HCT116 (cell line): ENCODE measurements at regions not wholly inside any gene's neighbourhood (a gene's known extent, or its start where the extent isn't known, plus 50 kb on each side); places are given as distances from the start of the nearest gene placed in this dataset.

ENCODE experiments used
- ATAC-seq: fragments of 200-7000 bp; cut with Tn5 transposase; 2 replicates; pipeline ENCODE4 v1.9.1; 2020; ENCODE audit warnings: mild to moderate bottlenecking, moderate library complexity
- BruUV-seq: library from RNA; stranded (reverse); fragments of 400-500 nt; replicated peaks from 2 replicates; lab custom pipeline; 2021; lab: Mats Ljungman, UMichigan
- CTCF ChIA-PET: fragments of 300-600 bp; sonication (Branson Sonifier 250); formaldehyde crosslinking; loops from one replicate; lab custom pipeline; 2021; ENCODE audit warnings: antibody characterized with exemption; lab: Charles Lee
- POLR2A ChIA-PET: fragments of 300-600, 350-600 bp; sonication (Branson Sonifier 250); formaldehyde crosslinking; loops from one replicate; lab custom pipeline; 2021; ENCODE audit warnings: antibody characterized with exemption; lab: Charles Lee
- RAD21 ChIA-PET, 2 experiments: fragments of 300-600 bp; sonication (Branson Sonifier 250); formaldehyde crosslinking; loops; one replicate each; lab custom pipeline; 2023; ENCODE audit warnings: low total read pairs in 2 of 2; ENCODE audit not compliant: uncharacterized antibody in 2 of 2, unreplicated experiment in 2 of 2, low non-redundant PET in 1 of 2; lab: Charles Lee
- DNase-seq: peaks from one replicate; pipeline ENCODE4 v3.0.0-alpha.2; 2010; ENCODE audit warnings: low read depth, low spot score
- H2AFZ ChIP-seq: fragments of 200-600 bp; shearing (Covaris generic), sonication (generic); 2 replicates; pipeline ENCODE4 v1.6.1; 2017; ENCODE audit warnings: low read depth, mixed run types, mixed read lengths, antibody characterized with exemption, low read length; ENCODE audit not compliant: poor library complexity, severe bottlenecking
- H3K27ac ChIP-seq: 2 replicates; pipeline ENCODE4 v1.5.1; 2012; ENCODE audit warnings: low read depth, low read length
- H3K27me3 ChIP-seq: fragments of 200-600 bp; sonication (generic); 2 replicates; pipeline ENCODE4 v1.6.1; 2016; ENCODE audit warnings: mixed run types, low read length, mixed read lengths; ENCODE audit not compliant: insufficient read depth
- H3K36me3 ChIP-seq, 2 experiments: fragments of 200-500 bp in 1 of 2; fragments of 200-600 bp in 1 of 2; sonication (Bioruptor generic) in 1 of 2; sonication (generic) in 1 of 2; 2 replicates each; pipeline versions ENCODE4 v1.5.1 to v1.6.1; 2014 to 2016; ENCODE audit warnings: low read length in 2 of 2, inconsistent platforms in 1 of 2, mixed read lengths in 1 of 2, mixed run types in 1 of 2; ENCODE audit not compliant: insufficient read depth in 2 of 2, control insufficient read depth in 1 of 2
- H3K4me1 ChIP-seq, 2 experiments: fragments of 200-600 bp in 1 of 2; sonication (generic) in 1 of 2; 2 replicates each; pipeline versions ENCODE4 v1.5.1 to v1.6.1; 2012 to 2017; ENCODE audit warnings: low read length in 2 of 2, inconsistent platforms in 1 of 2, mild to moderate bottlenecking in 1 of 2, mixed read lengths in 1 of 2, mixed run types in 1 of 2, moderate library complexity in 1 of 2; ENCODE audit not compliant: insufficient read depth in 2 of 2, control insufficient read depth in 1 of 2
- H3K4me2 ChIP-seq: fragments of 200-600 bp; sonication (generic); 2 replicates; pipeline ENCODE4 v1.6.1; 2017; ENCODE audit warnings: mixed run types, low read length, mixed read lengths
- H3K4me3 ChIP-seq, 2 experiments: fragments of 200-600 bp in 1 of 2; sonication (generic) in 1 of 2; replicated peaks in 1 of 2; 2 replicates each; pipeline ENCODE4 v1.5.1; 2011 to 2016; ENCODE audit warnings: low read length in 2 of 2, control low read depth in 1 of 2, low read depth in 1 of 2, mild to moderate bottlenecking in 1 of 2, mixed read lengths in 1 of 2, mixed run types in 1 of 2
- H3K79me2 ChIP-seq: fragments of 200-600 bp; sonication (generic); 2 replicates; pipeline ENCODE4 v1.6.1; 2017; ENCODE audit warnings: mild to moderate bottlenecking, mixed run types, low read length, moderate library complexity, mixed read lengths; ENCODE audit not compliant: insufficient read depth
- H3K9ac ChIP-seq: fragments of 200-600 bp; sonication (generic); 2 replicates; pipeline ENCODE4 v1.6.1; 2016; ENCODE audit warnings: low read length, mixed read lengths
- H3K9me2 ChIP-seq: fragments of 200-600 bp; sonication (generic), shearing (Covaris generic); 2 replicates; pipeline ENCODE4 v1.6.1; 2017; ENCODE audit warnings: mixed run types, mild to moderate bottlenecking, moderate library complexity; ENCODE audit not compliant: insufficient read depth
- H3K9me3 ChIP-seq, 2 experiments: fragments of 200-500 bp in 1 of 2; fragments of 200-600 bp in 1 of 2; sonication (Bioruptor generic) in 1 of 2; sonication (generic) in 1 of 2; 2 replicates each; pipeline ENCODE4 v1.6.1; 2014 to 2017; ENCODE audit warnings: low read length in 2 of 2, mixed read lengths in 2 of 2, inconsistent platforms in 1 of 2, low read depth in 1 of 2, mild to moderate bottlenecking in 1 of 2, mixed run types in 1 of 2, moderate library complexity in 1 of 2; ENCODE audit not compliant: control insufficient read depth in 1 of 2, insufficient read depth in 1 of 2
- H4K20me1 ChIP-seq: fragments of 200-600 bp; sonication (generic), shearing (Covaris generic); 2 replicates; pipeline ENCODE4 v1.6.1; 2017; ENCODE audit warnings: mixed run types, mild to moderate bottlenecking, moderate library complexity; ENCODE audit not compliant: insufficient read depth
- ATF3 ChIP-seq: IDR thresholded peaks from 2 replicates; pipeline ENCODE4 v1.6.1; 2012
- CEBPB ChIP-seq: IDR thresholded peaks from 2 replicates; pipeline ENCODE4 v1.6.1; 2012; ENCODE audit warnings: low read depth
- CTCF ChIP-seq, 3 experiments: fragments of 200-600 bp in 1 of 3; sonication (generic) in 1 of 3; IDR thresholded peaks in 2 of 3; conservative IDR thresholded peaks in 1 of 3; 2 replicates each; pipeline ENCODE4 v1.5.1; 2012 to 2017; ENCODE audit warnings: low read depth in 2 of 3, low read length in 2 of 3, antibody characterized with exemption in 1 of 3, borderline replicate concordance in 1 of 3, control low read depth in 1 of 3, mild to moderate bottlenecking in 1 of 3, mixed read lengths in 1 of 3, mixed run types in 1 of 3, moderate library complexity in 1 of 3; ENCODE audit not compliant: insufficient read depth in 1 of 3
- EGR1 ChIP-seq: IDR thresholded peaks from 2 replicates; pipeline ENCODE4 v1.6.1; 2012; ENCODE audit warnings: low read depth
- EZH2phosphoT487 ChIP-seq: fragments of 200-600 bp; IDR thresholded peaks from 2 replicates; pipeline ENCODE4 v1.6.1; 2018; ENCODE audit warnings: antibody characterized with exemption, borderline replicate concordance
- FOSL1 ChIP-seq: IDR thresholded peaks from 2 replicates; pipeline ENCODE4 v1.6.1; 2012; ENCODE audit warnings: low read depth
- JUND ChIP-seq: IDR thresholded peaks from 2 replicates; pipeline ENCODE4 v1.6.1; 2012
- MAX ChIP-seq: IDR thresholded peaks from 2 replicates; pipeline ENCODE4 v1.6.1; 2012
- POLR2A ChIP-seq: IDR thresholded peaks from 2 replicates; pipeline ENCODE4 v1.7.0; 2011; ENCODE audit warnings: borderline replicate concordance; ENCODE audit not compliant: insufficient read depth, insufficient read length; ENCODE audit errors: extremely low read depth
- REST ChIP-seq: IDR thresholded peaks from 2 replicates; pipeline ENCODE4 v1.6.1; 2012; ENCODE audit warnings: low read depth
- SIN3A ChIP-seq: IDR thresholded peaks from 2 replicates; pipeline ENCODE4 v1.6.1; 2012; ENCODE audit warnings: low read depth
- SRF ChIP-seq: IDR thresholded peaks from 2 replicates; pipeline ENCODE4 v1.6.1; 2012; ENCODE audit warnings: low read depth
- TCF7L2 ChIP-seq: IDR thresholded peaks from 2 replicates; pipeline ENCODE4 v1.7.0; 2011; ENCODE audit warnings: borderline replicate concordance, inconsistent platforms; ENCODE audit not compliant: insufficient read depth, insufficient read length; ENCODE audit errors: extremely low read depth
- YY1 ChIP-seq: IDR thresholded peaks from 2 replicates; pipeline ENCODE4 v1.6.1; 2011; ENCODE audit warnings: low read length, low read depth, moderate library complexity, mild to moderate bottlenecking; ENCODE audit not compliant: insufficient replicate concordance; ENCODE audit errors: extremely low read depth
- ZBTB33 ChIP-seq: IDR thresholded peaks from 2 replicates; pipeline ENCODE4 v1.6.1; 2011; ENCODE audit warnings: mild to moderate bottlenecking, low read length, moderate library complexity; ENCODE audit not compliant: insufficient replicate concordance; ENCODE audit errors: extremely low read depth
- intact Hi-C: fragments of 100-400 bp; cut with micrococcal nuclease; formaldehyde crosslinking; loops from 2 replicates; pipeline ENCODE4 v1.10.0; 2022

GRCh38 chr3:8824238-8824637, 54.8 kb upstream of the OXTR start (continued):
- TF ChIP-seq REST = no peak
- no peak for TF ChIP-seq MAX
- no peak for TF ChIP-seq SIN3A
- TF ChIP-seq TCF7L2 = no peak
- no peak for TF ChIP-seq CEBPB
- no peak for TF ChIP-seq YY1

GRCh38 chr3:8822141-8822540, 52.7 kb upstream of the OXTR start:
- DNase-seq = no peak
- peaks cover 3 to 11% of the 10 kb centered on the region in 2 experiments; a peak in 1 of 4 replicates for H3K9me3 ChIP-seq
- CTCF ChIA-PET = no interaction called here
- TF ChIP-seq TCF7L2 = no peak
- TF ChIP-seq ZBTB33 = no peak
- TF ChIP-seq FOSL1 = no peak
- no peak for TF ChIP-seq EGR1
- TF ChIP-seq POLR2A = no peak
- TF ChIP-seq JUND = no peak
- no peak for TF ChIP-seq SRF
- TF ChIP-seq EZH2phosphoT487 = no peak
- no peak for TF ChIP-seq ATF3
- TF ChIP-seq CTCF (IDR thresholded peaks at IDR 0.05 in 2 of 3, conservative IDR thresholded peaks at IDR 0.05 in 1 of 3; ENCODE audit: borderline replicate concordance in 1 of 3, insufficient read depth in 1 of 3, low read depth in 2 of 3, low read length in 2 of 3) = no peak

More at GRCh38 chr3:8822141-8822540, 52.7 kb upstream of the OXTR start:
- no peak for ATAC-seq
- no peaks in the 10 kb centered on the region for H4K20me1 ChIP-seq
- ChIA-PET RAD21 (no interaction called here), POLR2A (no interaction called here)
- no peaks in the 10 kb centered on the region for H3K36me3 ChIP-seq
- no TSS peak for BruUV-seq
- H3K9me2 ChIP-seq = no peaks in the 10 kb centered on the region
- no peaks in the 10 kb centered on the region for H3K79me2 ChIP-seq
- H3K27me3 ChIP-seq = no peaks in the 10 kb centered on the region
- H3K27ac ChIP-seq = no peak overlapping the region
- H3K4me3 ChIP-seq = no peak overlapping the region
- H3K4me1 ChIP-seq = peaks cover 0 to 6% of the 10 kb centered on the region in 2 experiments; a peak in 1 of 4 replicates
- no peak overlapping the region for H3K4me2 ChIP-seq
- H2AFZ ChIP-seq = no peak overlapping the region
- intact Hi-C loops = no loop called here
- no peak overlapping the region for H3K9ac ChIP-seq
